Esophagus mucosa (tissue), 1 donor: ENCODE measurements at regions not wholly inside any gene's neighbourhood (a gene's known extent, or its start where the extent isn't known, plus 50 kb on each side); places are given as distances from the start of the nearest gene placed in this dataset.

Experiments
- ATAC-seq: fragments of 200-7000 bp; cut with Tn5 transposase; one replicate; pipeline ENCODE4 v1.9.1; 2020
- donor health status: DM: yes; HTN: yes; CAD: no.

- no peak for ATAC-seq
Observed at GRCh38 chr18:40932862-40933261, 1022.2 kb upstream of the PIK3C3 start.

GRCh38 chr18:40930211-40930882 lies 1024.7 kb upstream of the PIK3C3 start:
- ATAC-seq: no peak

- no peak for ATAC-seq
Observed at GRCh38 chr18:40929399-40929798, 1025.6 kb upstream of the PIK3C3 start.

GRCh38 chr18:40926679-40927078 lies 1028.4 kb upstream of the PIK3C3 start:
- no peak for ATAC-seq

GRCh38 chr18:40925071-40925541 lies 1029.9 kb upstream of the PIK3C3 start:
- no peak for ATAC-seq

GRCh38 chr18:40921845-40922629 lies 1033.0 kb upstream of the PIK3C3 start:
- ATAC-seq: no peak

- no peak for ATAC-seq
Observed at GRCh38 chr18:40917056-40917455, 1038.0 kb upstream of the PIK3C3 start.

- ATAC-seq: no peak
Observed at GRCh38 chr18:40915724-40916123, 1039.3 kb upstream of the PIK3C3 start.

GRCh38 chr18:40911582-40912254 lies 1043.3 kb upstream of the PIK3C3 start:
- peak; percentile 55 for ATAC-seq

- no peak for ATAC-seq
Observed at GRCh38 chr18:40911041-40911440, 1044.0 kb upstream of the PIK3C3 start.

GRCh38 chr18:40907842-40908241 lies 1047.2 kb upstream of the PIK3C3 start:
- ATAC-seq: no peak

GRCh38 chr18:40904295-40904694 lies 1050.7 kb upstream of the PIK3C3 start:
- ATAC-seq: no peak

- ATAC-seq: no peak
Observed at GRCh38 chr18:40902436-40902835, 1052.6 kb upstream of the PIK3C3 start.

GRCh38 chr18:40897884-40898283 lies 1057.2 kb upstream of the PIK3C3 start:
- peak; percentile 52 for ATAC-seq

- ATAC-seq: no peak
Observed at GRCh38 chr18:40883271-40883670, 1071.8 kb upstream of the PIK3C3 start.

- no peak for ATAC-seq
Observed at GRCh38 chr18:40882468-40882867, 1072.6 kb upstream of the PIK3C3 start.

GRCh38 chr18:40878371-40878770 lies 1076.7 kb upstream of the PIK3C3 start:
- ATAC-seq: no peak

GRCh38 chr18:40877096-40877495 lies 1077.9 kb upstream of the PIK3C3 start:
- no peak for ATAC-seq

- no peak for ATAC-seq
Observed at GRCh38 chr18:40875101-40875615, 1079.9 kb upstream of the PIK3C3 start.

- no peak for ATAC-seq
Observed at GRCh38 chr18:40874233-40874632, 1080.8 kb upstream of the PIK3C3 start.

GRCh38 chr18:40868110-40868858 lies 1086.8 kb upstream of the PIK3C3 start:
- peak; percentile 96 for ATAC-seq

GRCh38 chr18:40867459-40867858 lies 1087.6 kb upstream of the PIK3C3 start:
- peak; percentile 73 for ATAC-seq

- ATAC-seq: no peak
Observed at GRCh38 chr18:40866968-40867367, 1088.1 kb upstream of the PIK3C3 start.
